HepG2 (cell line): ENCODE measurements at regions not wholly inside any gene's neighbourhood (a gene's known extent, or its start where the extent isn't known, plus 50 kb on each side); places are given as distances from the start of the nearest gene placed in this dataset.

Experiments used
- MAZ ChIP-seq, 2 experiments: sonication (generic) in 1 of 2; formaldehyde crosslinking in 1 of 2; IDR thresholded peaks; 2 replicates each; pipeline versions ENCODE4 v1.5.0 to v1.6.1; 2012 to 2020; ENCODE audit warnings: low read depth in 2 of 2, mild to moderate bottlenecking in 2 of 2, borderline replicate concordance in 1 of 2, improper control_type of control experiment in 1 of 2, low read length in 1 of 2, missing genetic modification reagents in 1 of 2, moderate library complexity in 1 of 2
- NFKBIZ ChIP-seq: IDR thresholded peaks from 2 replicates; pipeline ENCODE4 v1.6.1; 2018; ENCODE audit warnings: missing genetic modification reagents, missing compliant biosample characterization
- PRDM10 ChIP-seq: sonication (generic); formaldehyde crosslinking; IDR thresholded peaks from 2 replicates; pipeline ENCODE4 v1.4.0; 2020; ENCODE audit warnings: low read depth, missing genetic modification reagents
- TCF7 ChIP-seq: sonication (generic); IDR thresholded peaks from 2 replicates; pipeline ENCODE4 v1.6.1; 2016; ENCODE audit warnings: antibody characterized with exemption, low read depth
- YY1 ChIP-seq: IDR thresholded peaks from 2 replicates; pipeline ENCODE4 v1.6.1; 2011; ENCODE audit warnings: low read length, low read depth, moderate library complexity, mild to moderate bottlenecking; ENCODE audit not compliant: insufficient read depth, insufficient replicate concordance
- ZNF367 ChIP-seq: sonication (generic); formaldehyde crosslinking; IDR thresholded peaks from 2 replicates; pipeline ENCODE4 v1.4.0; 2020; ENCODE audit warnings: missing genetic modification reagents, borderline replicate concordance
- ZNF747 ChIP-seq: sonication (generic); formaldehyde crosslinking; IDR thresholded peaks from 2 replicates; pipeline ENCODE4 v1.8.1; 2023; ENCODE audit warnings: missing genetic modification reagents, mild to moderate bottlenecking, borderline replicate concordance
- ZNF788 ChIP-seq: sonication (generic); formaldehyde crosslinking; IDR thresholded peaks from 2 replicates; pipeline ENCODE4 v1.5.0; 2020; ENCODE audit warnings: mild to moderate bottlenecking, missing genetic modification reagents, borderline replicate concordance
- TF ChIP-seq, protein P1 (sequence below): sonication (generic); formaldehyde crosslinking; IDR thresholded peaks from 2 replicates; pipeline ENCODE4 v1.8.1; 2022; ENCODE audit warnings: low read depth, mild to moderate bottlenecking, missing genetic modification reagents

GRCh38 chr18:55819448-55819847 is 231.5 kb upstream of the TCF4 start (continued):
- TF ChIP-seq PRDM10 = no peak
- no peak for TF ChIP-seq ZNF367
- TF ChIP-seq ZNF788 (CRISPR knock-in tag) = no peak
- TF ChIP-seq ZNF747 (CRISPR knock-in tag) = no peak
- TF ChIP-seq YY1 = no peak
- TF ChIP-seq, protein P1, sequence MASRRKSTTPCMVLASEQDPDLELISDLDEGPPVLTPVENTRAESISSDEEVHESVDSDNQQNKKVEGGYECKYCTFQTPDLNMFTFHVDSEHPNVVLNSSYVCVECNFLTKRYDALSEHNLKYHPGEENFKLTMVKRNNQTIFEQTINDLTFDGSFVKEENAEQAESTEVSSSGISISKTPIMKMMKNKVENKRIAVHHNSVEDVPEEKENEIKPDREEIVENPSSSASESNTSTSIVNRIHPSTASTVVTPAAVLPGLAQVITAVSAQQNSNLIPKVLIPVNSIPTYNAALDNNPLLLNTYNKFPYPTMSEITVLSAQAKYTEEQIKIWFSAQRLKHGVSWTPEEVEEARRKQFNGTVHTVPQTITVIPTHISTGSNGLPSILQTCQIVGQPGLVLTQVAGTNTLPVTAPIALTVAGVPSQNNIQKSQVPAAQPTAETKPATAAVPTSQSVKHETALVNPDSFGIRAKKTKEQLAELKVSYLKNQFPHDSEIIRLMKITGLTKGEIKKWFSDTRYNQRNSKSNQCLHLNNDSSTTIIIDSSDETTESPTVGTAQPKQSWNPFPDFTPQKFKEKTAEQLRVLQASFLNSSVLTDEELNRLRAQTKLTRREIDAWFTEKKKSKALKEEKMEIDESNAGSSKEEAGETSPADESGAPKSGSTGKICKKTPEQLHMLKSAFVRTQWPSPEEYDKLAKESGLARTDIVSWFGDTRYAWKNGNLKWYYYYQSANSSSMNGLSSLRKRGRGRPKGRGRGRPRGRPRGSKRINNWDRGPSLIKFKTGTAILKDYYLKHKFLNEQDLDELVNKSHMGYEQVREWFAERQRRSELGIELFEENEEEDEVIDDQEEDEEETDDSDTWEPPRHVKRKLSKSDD = no peak
- TF ChIP-seq NFKBIZ = no peak
- TF ChIP-seq TCF7 = no peak
- TF ChIP-seq MAZ (IDR thresholded peaks at IDR 0.05; ENCODE audit: borderline replicate concordance, low read depth, low read length) = no peak
- no peak for TF ChIP-seq MAZ (CRISPR knock-in tag; IDR thresholded peaks at IDR 0.05; ENCODE audit: low read depth)
